ENCODE measurements at regions not wholly inside any gene's neighbourhood (a gene's known extent, or its start where the extent isn't known, plus 50 kb on each side); places are given as distances from the start of the nearest gene placed in this dataset.

- no peak for TF ChIP-seq POLR2A (IDR thresholded peaks at IDR 0.05)
- TF ChIP-seq, protein P1, sequence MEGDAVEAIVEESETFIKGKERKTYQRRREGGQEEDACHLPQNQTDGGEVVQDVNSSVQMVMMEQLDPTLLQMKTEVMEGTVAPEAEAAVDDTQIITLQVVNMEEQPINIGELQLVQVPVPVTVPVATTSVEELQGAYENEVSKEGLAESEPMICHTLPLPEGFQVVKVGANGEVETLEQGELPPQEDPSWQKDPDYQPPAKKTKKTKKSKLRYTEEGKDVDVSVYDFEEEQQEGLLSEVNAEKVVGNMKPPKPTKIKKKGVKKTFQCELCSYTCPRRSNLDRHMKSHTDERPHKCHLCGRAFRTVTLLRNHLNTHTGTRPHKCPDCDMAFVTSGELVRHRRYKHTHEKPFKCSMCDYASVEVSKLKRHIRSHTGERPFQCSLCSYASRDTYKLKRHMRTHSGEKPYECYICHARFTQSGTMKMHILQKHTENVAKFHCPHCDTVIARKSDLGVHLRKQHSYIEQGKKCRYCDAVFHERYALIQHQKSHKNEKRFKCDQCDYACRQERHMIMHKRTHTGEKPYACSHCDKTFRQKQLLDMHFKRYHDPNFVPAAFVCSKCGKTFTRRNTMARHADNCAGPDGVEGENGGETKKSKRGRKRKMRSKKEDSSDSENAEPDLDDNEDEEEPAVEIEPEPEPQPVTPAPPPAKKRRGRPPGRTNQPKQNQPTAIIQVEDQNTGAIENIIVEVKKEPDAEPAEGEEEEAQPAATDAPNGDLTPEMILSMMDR (IDR thresholded peaks at IDR 0.05) = no peak
- H3K27ac ChIP-seq = no peak overlapping the region
- H3K4me1 ChIP-seq = no peaks in the 10 kb centered on the region
- no peaks in the 10 kb centered on the region for H3K27me3 ChIP-seq
- DNase-seq = no peak
- H3K9me3 ChIP-seq = no peaks in the 10 kb centered on the region
- intact Hi-C loops (cut with DNase I; ENCODE audit: low total_unique reads) = no loop called here
- no peaks in the 10 kb centered on the region for H3K36me3 ChIP-seq
- H3K4me3 ChIP-seq = no peak overlapping the region
Measured at GRCh38 chr17:70555723-70556122, 386.4 kb downstream of the KCNJ2 start.

- TF ChIP-seq, protein P1 (IDR thresholded peaks at IDR 0.05) = no peak
- no peak for TF ChIP-seq POLR2A (IDR thresholded peaks at IDR 0.05)
- intact Hi-C loops (cut with DNase I; ENCODE audit: low total_unique reads) = no loop called here
- H3K27me3 ChIP-seq = no peaks in the 10 kb centered on the region
Measured at GRCh38 chr17:70558821-70559220, 389.5 kb downstream of the KCNJ2 start.

DNA sequence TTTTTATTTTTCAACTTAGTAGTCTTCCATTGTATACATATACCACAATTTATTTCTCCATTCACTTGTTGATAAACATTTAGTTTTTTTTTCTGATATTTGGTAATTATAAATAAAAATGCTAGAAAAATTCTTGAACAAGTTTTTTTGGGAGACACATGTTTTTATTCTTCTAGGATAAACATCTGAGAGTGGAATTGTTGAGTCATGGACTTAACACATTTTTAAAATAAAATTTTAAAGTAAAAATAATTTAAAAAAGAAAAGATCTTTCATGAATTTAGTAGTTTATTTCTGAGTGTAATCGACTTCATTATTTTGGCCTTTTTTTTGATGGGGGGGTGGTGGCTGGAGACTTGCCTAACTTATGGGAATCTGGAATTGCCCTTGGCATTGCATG is 391.1 kb downstream of the KCNJ2 start:
- Histone ChIP-seq H3K36me3 (no peaks in the 10 kb centered on the region), H3K27ac (no peak overlapping the region), H3K4me3 (no peak overlapping the region), H3K4me1 (no peaks in the 10 kb centered on the region), H3K27me3 (no peaks in the 10 kb centered on the region), H3K9me3 (no peaks in the 10 kb centered on the region)
- TF ChIP-seq, protein P1 (IDR thresholded peaks at IDR 0.05) = no peak
- TF ChIP-seq POLR2A (IDR thresholded peaks at IDR 0.05) = no peak
- intact Hi-C loops (cut with DNase I; ENCODE audit: low total_unique reads) = no loop called here
- DNase-seq = no peak

More at GRCh38 chr17:70558821-70559220, 389.5 kb downstream of the KCNJ2 start:
- H3K9me3 ChIP-seq = no peaks in the 10 kb centered on the region
- DNase-seq = no peak
- no peak overlapping the region for H3K27ac ChIP-seq
- H3K4me3 ChIP-seq = no peak overlapping the region
- no peaks in the 10 kb centered on the region for H3K4me1 ChIP-seq
- no peaks in the 10 kb centered on the region for H3K36me3 ChIP-seq

DNA sequence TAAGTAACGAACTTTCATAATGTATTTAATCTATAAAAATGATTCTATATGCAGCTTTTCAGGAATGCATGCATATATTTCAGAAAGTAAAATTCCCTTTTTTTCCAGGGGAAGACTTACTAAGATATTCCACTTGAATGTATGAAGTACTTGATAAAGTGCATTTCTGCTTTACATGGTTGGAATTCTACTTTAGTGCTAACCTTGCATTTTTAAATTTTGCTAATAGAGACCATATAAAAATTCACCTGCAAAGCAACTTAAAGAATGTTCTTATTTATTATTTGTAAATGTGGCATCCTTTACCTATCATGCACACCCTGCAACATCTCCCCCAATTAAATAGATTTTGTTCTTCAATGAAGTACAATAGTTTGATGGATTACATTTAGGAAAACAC is 392.8 kb downstream of the KCNJ2 start:
- no peaks in the 10 kb centered on the region for H3K27me3 ChIP-seq
- H3K4me3 ChIP-seq = no peak overlapping the region
- H3K27ac ChIP-seq = no peak overlapping the region
- intact Hi-C loops (cut with DNase I; ENCODE audit: low total_unique reads) = no loop called here
- no peaks in the 10 kb centered on the region for H3K9me3 ChIP-seq
- no peaks in the 10 kb centered on the region for H3K36me3 ChIP-seq
- DNase-seq = no peak
- no peaks in the 10 kb centered on the region for H3K4me1 ChIP-seq
- TF ChIP-seq, protein P1 (IDR thresholded peaks at IDR 0.05) = no peak
- TF ChIP-seq POLR2A (IDR thresholded peaks at IDR 0.05) = no peak

DNA sequence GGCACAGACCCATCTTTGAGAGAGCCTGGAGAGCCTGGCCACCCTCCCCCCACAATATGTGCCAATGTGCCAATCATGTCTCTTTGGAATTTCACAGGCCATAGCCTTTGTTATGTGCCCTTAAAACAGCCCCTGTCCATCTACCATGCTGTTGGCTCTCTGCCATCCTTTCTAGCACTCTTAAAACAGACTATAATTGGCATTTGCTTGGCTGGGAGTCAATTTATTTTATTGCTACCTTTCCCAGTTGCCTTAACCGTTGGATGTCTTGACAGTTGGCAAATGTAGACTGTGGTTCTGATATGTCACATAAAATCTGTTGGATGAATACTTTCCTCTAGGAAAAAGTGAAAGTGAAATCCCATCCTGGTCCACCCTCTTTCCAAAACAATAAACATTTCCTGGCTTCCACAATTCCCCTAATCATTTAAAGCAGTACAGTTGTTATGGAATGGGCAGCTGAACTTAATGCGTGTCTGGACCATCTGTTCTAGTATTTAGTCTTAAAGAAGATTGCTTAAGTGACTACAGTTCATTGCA is 394.0 kb downstream of the KCNJ2 start:
- TF ChIP-seq, protein P1 (IDR thresholded peaks at IDR 0.05) = no peak
- H3K4me3 ChIP-seq = no peak overlapping the region
- DNase-seq = no peak

More for the DNA sequence above, 394.0 kb downstream of the KCNJ2 start:
- intact Hi-C loops (cut with DNase I; ENCODE audit: low total_unique reads) = no loop called here
- Histone ChIP-seq H3K9me3 (no peaks in the 10 kb centered on the region), H3K27me3 (no peaks in the 10 kb centered on the region), H3K36me3 (no peaks in the 10 kb centered on the region), H3K4me1 (no peaks in the 10 kb centered on the region), H3K27ac (no peak overlapping the region)

Measured in uterus (tissue), 3 donors.